GM19372 (cell line): ENCODE measurements at regions not wholly inside any gene's neighbourhood (a gene's known extent, or its start where the extent isn't known, plus 50 kb on each side); places are given as distances from the start of the nearest gene placed in this dataset.
A peak's percentile ranks its signal among the peaks of the same experiment; 100 is the strongest.
"Not testable (repeated sequence)": the region's sequence is repeated elsewhere in the genome, so short reads cannot be mapped to it uniquely, and the experiment has no call there.

Experiments used
- ATAC-seq: cut with Tn5 transposase; IDR thresholded peaks from one replicate; pipeline ENCODE4 v1.9.1; 2021; ENCODE audit warnings: mild to moderate bottlenecking, low read depth, moderate library complexity; ENCODE audit not compliant: unreplicated experiment

GRCh38 chr18:29494371-29494770 lies 1317.4 kb upstream of the CDH2 start:
- no peak for ATAC-seq

- no peak for ATAC-seq
Observed at GRCh38 chr18:29491907-29492306, 1315.0 kb upstream of the CDH2 start.

GRCh38 chr18:29488617-29489016 lies 1311.7 kb upstream of the CDH2 start:
- no peak for ATAC-seq

- ATAC-seq = no peak
Observed at GRCh38 chr18:29465526-29465925, 1288.6 kb upstream of the CDH2 start.

- ATAC-seq = no peak
Observed at GRCh38 chr18:29459972-29460371, 1283.0 kb upstream of the CDH2 start.

GRCh38 chr18:29457316-29457889 lies 1280.5 kb upstream of the CDH2 start:
- no peak for ATAC-seq

GRCh38 chr18:29449424-29449823 lies 1272.5 kb upstream of the CDH2 start:
- ATAC-seq = no peak

- no peak for ATAC-seq
Observed at GRCh38 chr18:29439398-29439797, 1262.5 kb upstream of the CDH2 start.

GRCh38 chr18:29436459-29436858 lies 1259.5 kb upstream of the CDH2 start:
- no peak for ATAC-seq

- ATAC-seq = no peak
Observed at GRCh38 chr18:29434650-29435049, 1257.7 kb upstream of the CDH2 start.

GRCh38 chr18:29430416-29430815 lies 1253.5 kb upstream of the CDH2 start:
- no peak for ATAC-seq

- no peak for ATAC-seq
Observed at GRCh38 chr18:29418136-29418535, 1241.2 kb upstream of the CDH2 start.

GRCh38 chr18:29406996-29407395 lies 1230.1 kb upstream of the CDH2 start:
- no peak for ATAC-seq

- ATAC-seq = no peak
Observed at GRCh38 chr18:29397536-29397935, 1220.6 kb upstream of the CDH2 start.

GRCh38 chr18:29383311-29384273 lies 1206.7 kb upstream of the CDH2 start:
- ATAC-seq = peak; percentile 79

- ATAC-seq = no peak
Observed at GRCh38 chr18:29378651-29379136, 1201.8 kb upstream of the CDH2 start.

GRCh38 chr18:29377346-29377745 lies 1200.4 kb upstream of the CDH2 start:
- no peak for ATAC-seq

- ATAC-seq = no peak
Observed at GRCh38 chr18:29373000-29373399, 1196.1 kb upstream of the CDH2 start.

- no peak for ATAC-seq
Observed at GRCh38 chr18:29361843-29362242, 1184.9 kb upstream of the CDH2 start.

GRCh38 chr18:29360659-29361058 lies 1183.7 kb upstream of the CDH2 start:
- ATAC-seq = not testable (repeated sequence)

GRCh38 chr18:29359222-29359621 lies 1182.3 kb upstream of the CDH2 start:
- not testable (repeated sequence) for ATAC-seq

GRCh38 chr18:29351171-29351570 lies 1174.2 kb upstream of the CDH2 start:
- no peak for ATAC-seq
